Duodenal mucosa (tissue), 2 donors: ENCODE measurements at regions not wholly inside any gene's neighbourhood (a gene's known extent, or its start where the extent isn't known, plus 50 kb on each side); places are given as distances from the start of the nearest gene placed in this dataset.

Experiments
- H3K27ac ChIP-seq: one replicate; pipeline ENCODE4 v1.7.0; 2013; ENCODE audit warnings: low read depth, low read length
- H3K27me3 ChIP-seq, 2 donors: one replicate each; pipeline ENCODE4 v1.7.0; 2013; ENCODE audit warnings: low read length in 2 of 2, control low read depth in 1 of 2; ENCODE audit not compliant: insufficient read depth in 2 of 2, control insufficient read depth in 1 of 2
- H3K36me3 ChIP-seq, 2 donors: one replicate each; pipeline ENCODE4 v1.7.0; 2013; ENCODE audit warnings: low read length in 2 of 2, control low read depth in 1 of 2; ENCODE audit not compliant: insufficient read depth in 2 of 2, control insufficient read depth in 1 of 2
- H3K4me1 ChIP-seq, 2 donors: one replicate each; pipeline ENCODE4 v1.7.0; 2013; ENCODE audit warnings: low read length in 2 of 2, control low read depth in 1 of 2; ENCODE audit not compliant: insufficient read depth in 2 of 2, control insufficient read depth in 1 of 2
- H3K4me3 ChIP-seq, 2 donors: one replicate each; pipeline ENCODE4 v1.7.0; 2013; ENCODE audit warnings: low read length in 2 of 2, low read depth in 1 of 2
- H3K9ac ChIP-seq, 2 donors: one replicate each; pipeline ENCODE4 v1.7.0; 2013; ENCODE audit warnings: low read length in 2 of 2, low read depth in 1 of 2
- H3K9me3 ChIP-seq, 2 donors: one replicate each; pipeline ENCODE4 v1.7.0; 2013; ENCODE audit warnings: low read length in 2 of 2, control low read depth in 1 of 2; ENCODE audit not compliant: control insufficient read depth in 1 of 2

DNA sequence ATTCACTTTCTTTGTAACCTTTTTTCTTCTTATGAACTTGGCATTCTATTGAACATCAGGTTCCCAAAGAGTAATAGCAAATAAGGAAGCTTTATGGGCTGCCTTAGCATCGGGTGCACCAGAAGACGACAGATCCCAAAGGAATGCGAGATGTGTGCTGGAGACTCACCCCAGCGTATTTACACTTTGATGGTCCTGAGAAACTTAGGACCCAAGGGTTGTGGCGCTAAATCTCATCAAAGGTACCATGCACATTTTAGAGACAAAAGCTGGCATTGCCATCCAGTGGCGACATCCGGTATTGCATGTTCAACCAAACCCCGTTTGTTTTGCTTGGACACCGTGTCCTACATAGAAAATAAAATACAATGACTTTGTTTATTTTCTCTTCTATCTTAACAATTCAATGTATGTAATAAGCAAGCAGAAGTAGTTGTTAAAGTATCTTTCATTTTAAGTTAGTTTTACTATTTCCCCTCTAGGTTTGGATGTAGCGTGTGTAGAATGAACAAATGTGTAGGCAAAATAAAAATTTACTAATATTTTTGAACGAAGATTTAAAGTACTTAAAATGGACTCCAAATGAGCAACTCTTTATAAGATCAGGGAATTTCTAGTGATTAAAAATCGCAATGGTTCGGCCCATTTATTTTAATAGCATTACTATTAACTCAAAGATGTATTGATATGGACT, 1154.8 kb downstream of the GATA3 start:
- no peak overlapping the region for H3K27ac ChIP-seq
- H3K27me3 ChIP-seq: peaks cover 0 to 6% of the 10 kb centered on the region in 2 donors
- H3K4me3 ChIP-seq: no peak overlapping the region
- no peak overlapping the region for H3K9ac ChIP-seq
- H3K4me1 ChIP-seq: no peaks in the 10 kb centered on the region
- H3K36me3 ChIP-seq: no peaks in the 10 kb centered on the region
- H3K9me3 ChIP-seq: no peaks in the 10 kb centered on the region

DNA sequence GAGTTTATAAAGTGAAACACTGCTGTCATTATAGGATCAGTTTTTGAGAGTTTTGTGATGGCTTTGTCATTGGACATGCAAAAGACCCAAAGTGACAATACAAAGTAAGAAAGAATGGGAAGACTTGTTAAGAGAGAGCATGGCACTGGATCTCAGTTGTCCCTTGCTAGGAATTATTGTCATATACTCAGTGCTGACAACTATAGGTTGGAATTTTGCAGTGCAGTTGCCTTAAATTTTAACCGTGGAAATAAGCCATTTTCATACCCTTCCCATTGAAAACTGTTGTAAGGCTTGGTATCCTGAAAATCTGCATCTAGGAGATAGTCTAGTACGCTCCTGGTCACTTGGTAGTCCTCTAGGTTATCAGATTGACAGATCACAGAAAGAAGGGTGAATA, 1156.7 kb downstream of the GATA3 start:
- Histone ChIP-seq H3K9ac (no peak overlapping the region), H3K27me3 (peaks cover 0 to 6% of the 10 kb centered on the region in 2 donors), H3K9me3 (no peaks in the 10 kb centered on the region), H3K4me3 (no peak overlapping the region), H3K36me3 (no peaks in the 10 kb centered on the region), H3K4me1 (no peaks in the 10 kb centered on the region), H3K27ac (no peak overlapping the region)

DNA sequence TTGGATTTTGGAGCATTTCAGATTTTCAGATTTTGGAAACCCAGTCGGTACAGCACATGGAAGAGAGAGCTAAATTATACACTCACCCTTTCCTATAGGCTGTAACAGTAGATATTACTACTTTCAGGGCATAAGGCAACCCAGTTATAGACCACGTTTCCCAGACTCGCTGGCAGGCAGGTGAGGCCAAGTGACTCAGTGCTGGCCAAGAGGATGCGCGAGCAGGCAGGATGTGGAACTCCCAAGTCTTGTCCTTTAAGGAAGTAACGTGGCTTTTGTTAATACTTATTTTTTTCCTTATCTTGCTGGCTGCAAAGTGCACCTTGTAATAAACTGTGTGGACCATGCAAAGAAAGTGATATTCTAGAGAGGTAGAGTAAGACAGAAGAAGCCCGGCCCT, 1160.1 kb downstream of the GATA3 start:
- Histone ChIP-seq H3K36me3 (no peaks in the 10 kb centered on the region), H3K27me3 (peaks cover 0 to 6% of the 10 kb centered on the region in 2 donors), H3K27ac (no peak overlapping the region), H3K4me3 (no peak overlapping the region), H3K4me1 (no peaks in the 10 kb centered on the region), H3K9ac (no peak overlapping the region), H3K9me3 (no peaks in the 10 kb centered on the region)

DNA sequence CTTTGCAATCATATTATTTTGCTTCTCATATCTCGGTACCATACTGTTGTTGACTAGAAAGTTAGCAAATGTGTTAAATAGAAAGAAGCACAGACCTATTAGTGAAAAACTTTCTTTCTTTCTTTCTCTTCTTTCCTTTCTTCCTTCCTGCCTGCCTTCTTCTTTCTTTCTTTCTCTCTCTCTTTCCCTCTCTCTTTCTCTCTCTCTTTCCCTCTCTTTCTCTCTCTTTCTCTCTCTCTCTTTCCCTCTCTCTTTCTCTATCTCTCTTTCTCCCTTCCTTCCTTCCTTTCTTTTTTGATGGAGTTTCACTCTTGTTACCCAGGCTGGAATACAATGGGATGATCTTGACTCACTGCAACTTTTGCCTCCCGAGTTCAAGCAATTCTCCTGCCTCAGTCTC, 1160.6 kb downstream of the GATA3 start:
- Histone ChIP-seq H3K9me3 (no peaks in the 10 kb centered on the region), H3K36me3 (no peaks in the 10 kb centered on the region), H3K27ac (no peak overlapping the region), H3K9ac (no peak overlapping the region), H3K27me3 (peaks cover under 1 to 3% of the 10 kb centered on the region in 2 donors), H3K4me3 (no peak overlapping the region), H3K4me1 (no peaks in the 10 kb centered on the region)

DNA sequence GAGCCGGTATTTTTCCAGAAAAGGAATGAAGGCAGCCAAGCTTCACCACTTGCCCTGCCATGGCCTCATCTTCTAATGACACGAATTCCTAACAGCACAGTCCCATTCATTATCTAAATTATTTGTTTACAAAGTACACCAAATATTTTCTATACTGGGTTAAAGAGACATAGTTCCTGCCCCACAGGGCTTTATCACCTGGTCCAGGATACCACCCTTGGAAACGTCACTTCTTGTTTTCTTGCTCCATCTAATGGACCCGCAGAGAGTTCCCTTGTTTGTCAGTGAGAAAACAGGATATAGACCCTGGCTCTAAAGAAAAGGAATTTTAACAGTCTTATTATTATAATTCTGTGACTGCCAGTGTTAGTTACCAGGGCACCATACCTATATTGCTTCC, 1165.4 kb downstream of the GATA3 start:
- Histone ChIP-seq H3K4me1 (no peaks in the 10 kb centered on the region), H3K27ac (no peak overlapping the region), H3K9ac (no peak overlapping the region), H3K27me3 (peaks cover 0 to 3% of the 10 kb centered on the region in 2 donors), H3K36me3 (no peaks in the 10 kb centered on the region), H3K9me3 (no peaks in the 10 kb centered on the region), H3K4me3 (no peak overlapping the region)

DNA sequence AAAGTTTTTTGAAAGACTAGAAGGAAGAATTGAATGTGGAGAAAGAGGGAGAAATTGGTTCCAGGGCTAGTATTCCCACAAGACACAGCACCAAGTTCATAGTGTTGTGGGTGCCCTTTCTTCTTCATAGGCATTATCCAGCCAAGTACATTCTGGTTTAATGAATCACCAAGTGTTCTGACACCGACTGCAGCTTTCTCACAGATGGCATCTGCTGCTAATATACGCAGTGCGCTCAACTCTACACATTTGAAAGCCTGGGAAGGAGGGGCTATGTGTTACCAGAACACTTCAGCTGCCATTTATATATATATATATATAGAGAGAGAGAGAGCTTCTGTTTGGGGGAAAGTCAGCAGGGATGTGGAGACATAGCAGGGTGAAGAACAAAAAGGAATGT, 1168.4 kb downstream of the GATA3 start:
- Histone ChIP-seq H3K27me3 (peaks cover 0 to 3% of the 10 kb centered on the region in 2 donors), H3K4me3 (no peak overlapping the region), H3K9me3 (no peaks in the 10 kb centered on the region), H3K27ac (no peak overlapping the region), H3K4me1 (no peaks in the 10 kb centered on the region), H3K9ac (no peak overlapping the region), H3K36me3 (no peaks in the 10 kb centered on the region)

DNA sequence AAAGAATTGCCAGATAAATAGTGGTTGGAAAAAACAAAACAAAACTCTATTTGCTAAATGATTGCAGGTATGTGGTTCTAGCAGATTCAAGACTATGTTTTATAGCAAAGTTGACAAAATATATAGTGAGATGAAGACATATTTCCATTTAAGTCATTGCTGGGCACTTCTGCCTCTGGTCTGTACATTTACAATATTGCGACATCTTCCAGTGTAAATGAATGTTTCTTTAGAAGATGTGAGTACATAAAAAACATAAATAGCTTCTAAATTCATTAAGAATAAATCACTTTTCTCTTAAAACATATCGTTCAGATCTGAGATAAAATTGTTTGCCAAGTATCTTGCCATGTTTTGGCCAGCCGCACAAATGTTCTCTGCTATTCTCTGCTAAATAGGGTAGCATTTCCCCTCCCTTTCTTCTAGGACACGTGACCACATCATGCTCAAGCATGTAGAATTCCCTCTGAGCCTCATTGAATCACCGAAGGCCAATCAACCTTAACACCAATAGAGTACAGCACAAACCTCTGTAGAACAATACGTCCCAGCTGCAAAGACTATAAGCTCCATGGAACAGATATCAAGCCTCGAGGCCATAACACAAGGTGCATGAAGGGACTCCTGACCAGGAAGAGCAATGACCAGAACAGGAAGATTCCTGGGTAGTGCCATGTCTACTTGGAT, 1173.3 kb downstream of the GATA3 start:
- Histone ChIP-seq H3K4me3 (no peak overlapping the region), H3K27me3 (no peaks in the 10 kb centered on the region), H3K9me3 (no peaks in the 10 kb centered on the region), H3K9ac (no peak overlapping the region), H3K4me1 (no peaks in the 10 kb centered on the region), H3K27ac (no peak overlapping the region), H3K36me3 (no peaks in the 10 kb centered on the region)

DNA sequence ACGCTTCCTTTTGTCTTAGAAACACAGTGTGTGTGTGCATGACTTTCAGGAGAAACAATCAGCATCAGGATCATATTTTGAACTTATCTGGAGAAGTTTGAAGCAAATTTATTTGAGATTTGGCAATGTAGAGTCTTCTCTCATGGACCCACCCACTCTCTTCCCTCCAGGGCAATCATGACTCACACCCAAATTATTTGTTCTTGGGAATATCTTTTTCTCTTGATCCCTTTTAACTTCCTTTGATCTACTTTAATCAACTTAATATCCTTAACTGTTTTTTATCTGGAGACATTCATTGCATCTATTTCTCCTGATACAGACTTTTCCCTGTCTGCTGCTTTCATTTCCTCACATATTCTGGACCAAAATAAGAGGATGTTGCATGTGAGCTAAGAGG, 1174.3 kb downstream of the GATA3 start:
- no peaks in the 10 kb centered on the region for H3K27me3 ChIP-seq
- H3K4me1 ChIP-seq: no peaks in the 10 kb centered on the region
- no peaks in the 10 kb centered on the region for H3K9me3 ChIP-seq
- no peak overlapping the region for H3K27ac ChIP-seq
- no peaks in the 10 kb centered on the region for H3K36me3 ChIP-seq
- no peak overlapping the region for H3K4me3 ChIP-seq
- H3K9ac ChIP-seq: no peak overlapping the region

DNA sequence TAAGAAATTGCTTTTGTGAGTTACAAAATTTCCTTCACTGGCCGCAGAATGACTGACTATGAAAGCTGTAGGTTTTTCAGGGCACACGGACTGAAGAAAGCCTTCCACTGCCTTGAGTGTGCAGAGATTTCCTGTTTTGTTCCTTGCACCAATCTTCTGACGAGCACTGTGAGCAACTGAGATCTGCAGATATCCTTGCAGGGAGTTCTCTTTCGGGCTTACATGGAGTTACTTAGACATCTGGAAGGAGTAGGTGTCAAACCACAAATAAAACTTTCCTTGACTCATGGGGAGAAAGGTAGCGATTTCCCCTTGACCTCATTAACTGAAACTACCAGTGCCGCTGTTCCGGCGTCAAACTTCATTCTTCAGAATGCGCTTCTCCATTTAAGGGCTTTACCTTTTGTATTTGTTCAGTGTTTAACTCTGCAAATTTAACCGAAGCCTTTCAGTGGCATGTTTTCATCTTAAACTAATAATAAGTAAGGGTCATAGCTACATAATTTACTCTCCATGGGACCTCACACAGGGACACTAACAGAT, 1175.3 kb downstream of the GATA3 start:
- Histone ChIP-seq H3K27me3 (no peaks in the 10 kb centered on the region), H3K4me3 (no peak overlapping the region), H3K9ac (no peak overlapping the region), H3K9me3 (no peaks in the 10 kb centered on the region), H3K27ac (no peak overlapping the region), H3K36me3 (no peaks in the 10 kb centered on the region), H3K4me1 (no peaks in the 10 kb centered on the region)

DNA sequence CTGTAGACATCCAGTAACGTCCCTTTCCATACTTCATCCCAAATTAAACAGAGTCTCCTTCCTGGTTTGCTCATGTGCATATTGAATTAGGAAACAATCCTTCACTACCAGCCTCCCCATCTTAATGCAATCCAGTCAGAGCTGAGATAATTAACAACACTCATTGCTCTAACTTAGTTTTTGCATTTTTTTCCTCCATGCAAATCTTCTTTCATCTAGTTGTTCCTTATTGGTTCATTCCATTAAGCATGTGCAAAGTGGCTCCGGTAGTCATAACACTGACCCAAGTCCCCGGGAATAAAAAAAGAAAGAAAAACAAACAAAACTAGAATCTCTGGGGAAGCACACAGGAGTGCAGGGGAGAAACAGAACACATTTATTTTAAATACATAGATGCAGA, 1176.1 kb downstream of the GATA3 start:
- Histone ChIP-seq H3K9ac (no peak overlapping the region), H3K36me3 (no peaks in the 10 kb centered on the region), H3K9me3 (no peaks in the 10 kb centered on the region), H3K4me3 (no peak overlapping the region), H3K4me1 (no peaks in the 10 kb centered on the region), H3K27ac (no peak overlapping the region), H3K27me3 (no peaks in the 10 kb centered on the region)
